ENCODE measurements at regions not wholly inside any gene's neighbourhood (a gene's known extent, or its start where the extent isn't known, plus 50 kb on each side); places are given as distances from the start of the nearest gene placed in this dataset.
"Not testable (repeated sequence)": the region's sequence is repeated elsewhere in the genome, so short reads cannot be mapped to it uniquely, and the experiment has no call there.

- no peak overlapping the region for H3K4me3 Mint-ChIP-seq
- H3K36me3 Mint-ChIP-seq = no peaks in the 10 kb centered on the region
- ATAC-seq (replicated peaks) (no peak), DNase-seq (no peak)
- no peak overlapping the region for H3K27ac Mint-ChIP-seq
- H3K4me1 Mint-ChIP-seq = no peaks in the 10 kb centered on the region
- peaks cover 4 to 8% of the 10 kb centered on the region in 2 donors for H3K27me3 Mint-ChIP-seq
- H3K9me3 Mint-ChIP-seq = peaks cover 6 to 9% of the 10 kb centered on the region in 2 donors
These were observed 123.1 kb downstream of the DMRT2 start for GRCh38 chr9:1173211-1173610.

- ATAC-seq (replicated peaks) = no peak
- DNase-seq = no peak
- H3K27ac Mint-ChIP-seq = no peak overlapping the region
- peaks cover 4 to 10% of the 10 kb centered on the region in 2 donors for H3K27me3 Mint-ChIP-seq
- no peaks in the 10 kb centered on the region for H3K36me3 Mint-ChIP-seq
- H3K9me3 Mint-ChIP-seq = peaks cover 7 to 10% of the 10 kb centered on the region in 2 donors
- H3K4me3 Mint-ChIP-seq = no peak overlapping the region
- H3K4me1 Mint-ChIP-seq = no peaks in the 10 kb centered on the region
These were observed 123.8 kb downstream of the DMRT2 start for GRCh38 chr9:1173993-1174392.

DNA sequence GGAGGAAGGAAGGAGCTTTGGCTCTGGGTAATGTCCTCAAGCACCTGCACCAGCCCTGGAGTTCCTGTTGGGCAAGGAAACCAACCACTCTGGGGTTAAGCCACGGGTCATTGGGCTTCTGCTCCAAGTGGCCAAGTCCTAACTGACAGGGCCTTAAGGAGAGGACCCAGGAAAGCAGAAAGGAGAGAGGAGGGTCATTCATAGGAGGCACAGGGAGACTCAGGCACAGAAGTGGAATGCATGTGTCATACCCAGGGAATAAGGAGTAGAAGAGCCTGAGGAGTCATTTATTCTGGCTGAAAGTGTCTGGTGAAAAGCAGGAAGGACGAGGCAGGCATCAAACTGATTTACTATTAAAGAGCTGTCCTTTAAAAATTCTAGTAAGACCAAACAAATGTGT is 129.2 kb downstream of the DMRT2 start:
- no peak for ATAC-seq (replicated peaks)
- Mint-ChIP-seq H3K9me3 (peaks cover 6 to 9% of the 10 kb centered on the region in 2 donors), H3K27me3 (peaks cover 0 to 10% of the 10 kb centered on the region in 2 donors), H3K4me3 (no peak overlapping the region), H3K27ac (no peak overlapping the region), H3K4me1 (no peaks in the 10 kb centered on the region), H3K36me3 (no peaks in the 10 kb centered on the region)
- DNase-seq = no peak

- Mint-ChIP-seq H3K4me1 (no peaks in the 10 kb centered on the region), H3K27ac (no peak overlapping the region), H3K4me3 (no peak overlapping the region), H3K27me3 (no peaks in the 10 kb centered on the region), H3K9me3 (peaks cover 7 to 12% of the 10 kb centered on the region in 2 donors), H3K36me3 (no peaks in the 10 kb centered on the region)
- ATAC-seq (replicated peaks) (no peak), DNase-seq (no peak)
These were observed 134.0 kb downstream of the DMRT2 start for GRCh38 chr9:1184146-1184545.

- H3K27me3 Mint-ChIP-seq = not testable (repeated sequence)
These were observed 137.0 kb downstream of the DMRT2 start for GRCh38 chr9:1187137-1187536.

DNA sequence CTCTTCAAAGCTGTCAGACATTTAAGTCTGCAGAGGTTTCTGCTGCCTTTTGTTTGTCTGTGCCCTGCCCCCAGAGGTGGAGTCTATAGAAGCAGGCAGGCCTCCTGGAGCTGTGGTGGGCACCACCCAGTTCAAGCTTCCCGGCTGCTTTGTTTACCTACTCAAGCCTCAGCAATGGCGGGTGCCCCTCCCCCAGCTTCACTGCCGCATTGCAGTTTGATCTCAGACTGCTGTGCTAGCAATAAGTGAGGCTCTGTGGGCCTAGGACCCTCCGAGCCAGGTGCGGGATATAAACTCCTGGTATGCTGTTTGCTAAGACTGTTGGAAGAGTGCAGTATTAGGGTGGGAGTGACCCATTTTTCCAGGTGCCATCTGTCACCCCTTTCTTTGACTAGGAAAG is 145.5 kb downstream of the DMRT2 start:
- not testable (repeated sequence) for ATAC-seq (replicated peaks); DNase-seq; H3K4me3 Mint-ChIP-seq; H3K36me3 Mint-ChIP-seq; H3K27ac Mint-ChIP-seq; H3K27me3 Mint-ChIP-seq; H3K4me1 Mint-ChIP-seq
- H3K9me3 Mint-ChIP-seq = peaks cover 12 to 15% of the 10 kb centered on the region in 2 donors

More at GRCh38 chr9:1187137-1187536, 137.0 kb downstream of the DMRT2 start:
- not testable (repeated sequence) for H3K4me3 Mint-ChIP-seq; H3K4me1 Mint-ChIP-seq; H3K27ac Mint-ChIP-seq; DNase-seq; H3K36me3 Mint-ChIP-seq; ATAC-seq (replicated peaks)
- peaks cover 15% of the 10 kb centered on the region in 2 donors for H3K9me3 Mint-ChIP-seq

GRCh38 chr9:1198085-1198484 is 147.9 kb downstream of the DMRT2 start:
- DNase-seq = no peak
- no peak for ATAC-seq (replicated peaks)
- Mint-ChIP-seq H3K4me1 (no peaks in the 10 kb centered on the region), H3K4me3 (no peak overlapping the region), H3K27me3 (no peaks in the 10 kb centered on the region), H3K27ac (no peak overlapping the region), H3K36me3 (no peaks in the 10 kb centered on the region), H3K9me3 (peaks cover 5 to 7% of the 10 kb centered on the region in 2 donors)

DNA sequence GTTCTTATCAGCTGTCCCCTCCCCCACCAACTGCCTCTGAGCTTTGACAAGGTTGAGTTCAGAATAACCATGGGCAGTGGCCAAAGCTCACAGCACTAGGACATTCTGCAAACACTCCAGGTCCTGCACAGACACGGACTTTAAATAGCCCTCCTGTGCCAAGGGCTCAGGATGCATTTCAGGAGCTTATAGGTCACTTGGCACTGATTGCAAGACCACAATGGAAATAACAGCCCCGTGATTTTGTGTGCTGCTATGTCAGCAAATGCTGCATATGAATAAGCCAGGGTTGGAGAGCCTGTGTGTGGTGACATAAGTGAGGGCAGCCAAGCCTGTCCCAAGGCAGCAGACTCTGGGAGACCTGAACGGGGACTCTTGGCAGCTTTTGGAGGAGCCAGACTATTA is 150.7 kb downstream of the DMRT2 start:
- no peak for DNase-seq
- no peaks in the 10 kb centered on the region for H3K36me3 Mint-ChIP-seq
- H3K4me3 Mint-ChIP-seq = no peak overlapping the region
- no peaks in the 10 kb centered on the region for H3K27me3 Mint-ChIP-seq
- no peak overlapping the region for H3K27ac Mint-ChIP-seq
- ATAC-seq (replicated peaks) = no peak
- H3K9me3 Mint-ChIP-seq = peaks cover 0 to 6% of the 10 kb centered on the region in 2 donors
- no peaks in the 10 kb centered on the region for H3K4me1 Mint-ChIP-seq

- Mint-ChIP-seq H3K27ac (no peak overlapping the region), H3K4me1 (no peaks in the 10 kb centered on the region), H3K4me3 (no peak overlapping the region), H3K36me3 (no peaks in the 10 kb centered on the region), H3K9me3 (peaks cover 0 to 2% of the 10 kb centered on the region in 2 donors), H3K27me3 (no peaks in the 10 kb centered on the region)
- ATAC-seq (replicated peaks) = no peak
- no peak for DNase-seq
These were observed 151.1 kb downstream of the DMRT2 start for GRCh38 chr9:1201262-1201661.

DNA sequence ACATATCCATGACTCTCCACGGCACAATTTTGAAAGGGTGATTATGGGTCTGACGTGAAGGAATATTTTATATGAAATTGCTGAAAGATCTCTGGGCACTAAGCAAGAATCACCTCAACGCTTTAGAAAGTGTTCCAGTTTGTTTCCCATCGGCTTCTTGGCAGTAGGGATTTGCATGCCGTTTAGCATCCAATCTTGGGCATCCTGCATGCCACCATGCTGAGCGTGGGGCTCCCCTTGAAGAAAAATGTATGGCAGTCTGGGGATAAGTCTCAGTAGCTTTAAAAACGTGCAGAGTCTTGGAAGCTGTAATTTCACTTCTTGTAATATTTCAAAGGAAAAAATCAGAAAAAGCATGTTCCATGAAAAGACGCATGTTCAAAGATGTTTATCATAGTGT is 151.7 kb downstream of the DMRT2 start:
- Mint-ChIP-seq H3K4me3 (no peak overlapping the region), H3K27ac (no peak overlapping the region), H3K4me1 (no peaks in the 10 kb centered on the region), H3K9me3 (no peaks in the 10 kb centered on the region), H3K27me3 (no peaks in the 10 kb centered on the region), H3K36me3 (no peaks in the 10 kb centered on the region)
- ATAC-seq (replicated peaks) (no peak), DNase-seq (no peak)

DNA sequence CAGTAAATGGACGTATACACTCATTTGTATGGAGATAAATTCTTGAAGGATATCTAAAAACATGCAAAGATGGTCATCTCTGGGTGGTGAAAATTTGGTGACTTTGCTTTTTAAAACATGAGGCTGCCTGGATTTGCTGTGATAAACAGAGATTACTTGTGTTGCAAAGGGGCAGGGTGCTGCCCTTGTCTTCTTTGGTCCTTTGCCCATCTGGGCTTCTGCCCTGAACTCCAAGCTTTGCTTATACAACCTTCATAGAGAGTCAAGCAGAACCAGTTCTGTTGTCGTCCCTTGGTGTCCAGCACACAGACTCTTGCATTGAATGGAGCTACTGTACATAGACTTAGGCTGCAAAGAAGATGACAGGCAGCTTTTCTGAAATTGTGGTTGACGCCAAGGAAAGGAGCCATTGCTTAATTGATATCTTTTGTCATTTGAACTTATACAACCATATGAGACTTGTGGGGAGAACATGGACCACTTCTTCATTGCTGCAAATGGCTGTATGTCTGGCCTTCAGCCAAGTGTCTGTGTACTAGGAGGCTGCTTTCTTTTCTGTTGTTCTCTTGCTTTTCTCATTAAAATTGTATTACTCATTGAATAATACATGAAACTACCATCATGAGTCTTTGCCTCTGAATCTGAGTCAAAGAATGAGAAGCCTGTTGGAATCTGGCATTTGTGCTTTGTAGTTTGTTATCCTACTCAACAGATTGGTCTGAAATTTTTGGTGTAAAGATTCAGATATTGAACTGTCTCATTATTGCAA is 152.5 kb downstream of the DMRT2 start:
- H3K4me3 Mint-ChIP-seq = no peak overlapping the region
- ATAC-seq (replicated peaks) = no peak
- no peaks in the 10 kb centered on the region for H3K4me1 Mint-ChIP-seq
- H3K27ac Mint-ChIP-seq = no peak overlapping the region
- no peaks in the 10 kb centered on the region for H3K27me3 Mint-ChIP-seq
- H3K36me3 Mint-ChIP-seq = no peaks in the 10 kb centered on the region
- no peaks in the 10 kb centered on the region for H3K9me3 Mint-ChIP-seq
- no peak for DNase-seq

DNA sequence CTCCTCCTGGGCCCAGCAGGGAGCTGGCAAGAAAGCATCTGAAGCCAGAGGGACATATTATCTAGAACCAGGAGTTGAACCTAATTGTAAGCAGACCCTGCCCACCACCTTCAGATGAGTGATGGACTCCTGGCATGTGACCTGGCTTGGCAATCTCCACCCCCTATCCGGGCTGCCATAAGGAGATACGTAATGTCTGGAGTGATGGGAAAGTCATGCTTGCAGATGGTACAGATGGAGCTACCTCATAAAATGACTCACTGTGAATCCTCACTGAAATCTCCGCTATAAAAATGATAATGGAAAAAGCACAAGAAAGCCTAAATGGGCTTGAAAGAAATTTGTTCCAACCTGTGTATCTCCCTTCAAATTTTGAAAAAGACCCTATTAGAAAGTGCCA is 157.5 kb downstream of the DMRT2 start:
- H3K4me3 Mint-ChIP-seq = no peak overlapping the region
- H3K36me3 Mint-ChIP-seq = no peaks in the 10 kb centered on the region
- DNase-seq (no peak), ATAC-seq (replicated peaks) (no peak)
- H3K27me3 Mint-ChIP-seq = no peaks in the 10 kb centered on the region
- H3K27ac Mint-ChIP-seq = no peak overlapping the region
- H3K4me1 Mint-ChIP-seq = no peaks in the 10 kb centered on the region
- H3K9me3 Mint-ChIP-seq = peaks cover 4 to 9% of the 10 kb centered on the region in 2 donors

- H3K27ac Mint-ChIP-seq = no peak overlapping the region
- no peaks in the 10 kb centered on the region for H3K36me3 Mint-ChIP-seq
- no peak for ATAC-seq (replicated peaks)
- H3K4me3 Mint-ChIP-seq = no peak overlapping the region
- H3K27me3 Mint-ChIP-seq = no peaks in the 10 kb centered on the region
- no peaks in the 10 kb centered on the region for H3K4me1 Mint-ChIP-seq
- DNase-seq = no peak
- peaks cover 4 to 9% of the 10 kb centered on the region in 2 donors for H3K9me3 Mint-ChIP-seq
These were observed 158.0 kb downstream of the DMRT2 start for GRCh38 chr9:1208157-1208556.

DNA sequence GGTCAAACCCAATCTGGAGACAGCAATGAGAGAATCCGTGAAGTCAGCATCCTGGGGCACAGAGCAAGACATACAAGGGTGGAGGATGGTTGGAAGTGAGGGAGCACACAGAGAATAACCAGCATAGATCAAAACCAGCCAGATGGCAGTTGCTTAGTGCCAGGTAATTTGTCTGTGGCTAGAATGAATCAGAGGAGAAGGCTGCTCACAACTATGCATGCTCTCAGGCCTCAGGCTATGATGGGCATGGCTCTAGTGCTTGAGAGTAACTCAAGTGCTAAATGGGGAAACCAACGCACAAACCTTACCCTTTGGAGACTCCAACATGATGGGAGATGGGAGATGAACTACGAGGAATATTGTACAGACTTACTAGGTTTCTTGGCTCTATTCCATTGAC is 160.8 kb downstream of the DMRT2 start:
- Mint-ChIP-seq H3K27me3 (no peaks in the 10 kb centered on the region), H3K27ac (no peak overlapping the region), H3K4me3 (no peak overlapping the region), H3K36me3 (no peaks in the 10 kb centered on the region), H3K9me3 (peaks cover 4 to 9% of the 10 kb centered on the region in 2 donors), H3K4me1 (no peaks in the 10 kb centered on the region)
- DNase-seq = no peak
- ATAC-seq (replicated peaks) = no peak

DNA sequence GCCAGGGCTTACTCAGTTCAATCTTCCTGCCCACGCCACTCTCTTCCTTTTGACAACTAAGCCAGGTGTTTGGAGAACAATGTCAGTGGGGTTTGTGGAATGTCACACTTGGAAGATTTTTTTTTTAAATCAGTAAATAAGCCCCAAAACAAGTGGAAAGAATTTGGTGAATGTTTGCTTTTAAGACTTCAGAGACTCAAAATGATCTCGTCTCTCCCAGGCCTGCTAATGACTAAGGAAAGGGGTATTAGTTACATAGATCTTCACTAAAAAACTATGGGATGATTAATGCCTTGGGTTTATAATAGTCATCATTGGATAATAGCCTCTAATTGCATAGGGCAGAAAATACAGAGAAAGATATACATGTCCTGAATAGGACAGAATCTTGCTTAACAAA is 166.4 kb downstream of the DMRT2 start:
- H3K27me3 Mint-ChIP-seq = no peaks in the 10 kb centered on the region
- no peaks in the 10 kb centered on the region for H3K4me1 Mint-ChIP-seq
- ATAC-seq (replicated peaks) (no peak), DNase-seq (no peak)
- H3K4me3 Mint-ChIP-seq = no peak overlapping the region
- no peaks in the 10 kb centered on the region for H3K36me3 Mint-ChIP-seq
- no peak overlapping the region for H3K27ac Mint-ChIP-seq
- H3K9me3 Mint-ChIP-seq = no peaks in the 10 kb centered on the region
